HFF-Myc (cell line): ENCODE measurements at regions not wholly inside any gene's neighbourhood (a gene's known extent, or its start where the extent isn't known, plus 50 kb on each side); places are given as distances from the start of the nearest gene placed in this dataset.

ENCODE experiments used
- DNase-seq: peaks from one replicate; pipeline ENCODE4 v3.0.0-alpha.2; 2011; ENCODE audit warnings: low read depth; ENCODE audit errors: extremely low read depth
- H3K4me3 ChIP-seq: replicated peaks from 2 replicates; pipeline ENCODE4 v1.5.1; 2011; ENCODE audit warnings: low read depth, mild to moderate bottlenecking, control low read depth, low read length
- CTCF ChIP-seq: IDR thresholded peaks from 2 replicates; pipeline ENCODE4 v1.5.1; 2012; ENCODE audit warnings: mild to moderate bottlenecking, low read depth, low read length, control low read depth; ENCODE audit errors: missing control alignments

DNA sequence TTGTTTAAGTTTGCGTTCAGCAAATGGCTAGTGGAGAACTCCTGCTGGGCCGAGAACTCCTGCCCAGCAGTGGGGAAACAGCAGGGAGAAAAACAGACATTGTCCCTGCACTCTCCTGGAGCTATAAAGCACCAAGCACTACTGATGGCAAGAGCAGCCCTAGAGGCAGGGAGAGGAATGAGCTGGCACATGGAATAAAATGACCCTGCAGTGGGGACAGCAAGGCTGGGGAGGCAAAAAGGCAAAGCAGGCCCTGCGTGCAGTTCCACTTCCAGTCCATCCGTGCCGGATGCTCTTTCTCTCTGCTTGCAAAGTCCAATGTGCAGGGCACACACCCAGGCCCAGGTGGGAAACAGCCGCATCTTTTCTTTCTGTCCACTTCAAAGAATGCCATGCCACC, 415.5 kb downstream of the LRATD1 start:
- no peak overlapping the region for H3K4me3 ChIP-seq
- no peak for TF ChIP-seq CTCF
- DNase-seq = no peak

DNA sequence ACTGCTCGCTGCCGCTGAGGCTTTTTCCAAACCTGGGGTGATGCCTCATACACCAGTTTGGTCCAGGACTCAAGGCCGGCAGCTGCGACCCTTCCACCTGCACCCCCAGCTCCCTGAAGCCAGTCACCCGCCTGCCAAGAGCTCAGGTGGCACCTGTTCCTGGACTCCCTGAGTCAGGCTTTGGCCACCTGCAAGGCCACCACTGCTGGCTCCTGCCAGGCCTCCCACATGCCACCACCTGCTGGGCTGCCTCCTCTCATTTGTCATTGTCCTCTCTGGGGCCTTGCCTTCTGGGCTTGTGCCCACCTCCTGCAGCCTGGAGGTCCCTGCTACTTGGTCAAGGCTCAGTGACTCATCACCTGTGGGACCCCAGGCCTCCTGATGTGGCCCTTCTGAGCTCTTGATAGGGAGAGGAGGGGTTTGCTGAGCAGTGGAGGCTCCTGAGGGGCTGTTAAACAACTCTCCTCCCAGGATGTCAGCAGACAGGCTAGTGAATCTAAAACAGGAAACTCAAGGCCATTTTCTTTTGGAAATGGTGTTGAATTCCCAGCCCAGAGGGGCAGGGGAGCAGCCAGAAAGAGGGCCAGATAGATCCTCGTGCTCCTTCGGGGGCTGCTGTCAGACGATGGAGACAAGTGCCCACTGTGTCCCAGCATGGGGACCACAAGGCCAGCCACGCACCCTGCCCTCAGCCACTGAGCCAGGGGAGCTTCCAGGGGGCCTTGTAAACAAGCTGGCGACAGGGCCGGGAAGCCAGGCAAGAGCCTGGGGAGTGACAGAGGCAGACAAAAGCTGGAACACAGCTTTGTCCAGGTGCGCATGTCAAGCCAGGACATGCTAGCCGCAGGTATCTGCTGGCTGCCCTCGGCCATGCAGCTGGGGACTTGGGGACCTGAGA, 416.8 kb downstream of the LRATD1 start:
- no peak for DNase-seq
- no peak for TF ChIP-seq CTCF
- H3K4me3 ChIP-seq = no peak overlapping the region

- DNase-seq = no peak
- no peak overlapping the region for H3K4me3 ChIP-seq
- no peak for TF ChIP-seq CTCF
Observed at GRCh38 chr2:15050483-15050882, 418.0 kb downstream of the LRATD1 start.

- no peak for TF ChIP-seq CTCF
- H3K4me3 ChIP-seq = no peak overlapping the region
Observed at GRCh38 chr2:15053542-15053941, 421.0 kb downstream of the LRATD1 start.

DNA sequence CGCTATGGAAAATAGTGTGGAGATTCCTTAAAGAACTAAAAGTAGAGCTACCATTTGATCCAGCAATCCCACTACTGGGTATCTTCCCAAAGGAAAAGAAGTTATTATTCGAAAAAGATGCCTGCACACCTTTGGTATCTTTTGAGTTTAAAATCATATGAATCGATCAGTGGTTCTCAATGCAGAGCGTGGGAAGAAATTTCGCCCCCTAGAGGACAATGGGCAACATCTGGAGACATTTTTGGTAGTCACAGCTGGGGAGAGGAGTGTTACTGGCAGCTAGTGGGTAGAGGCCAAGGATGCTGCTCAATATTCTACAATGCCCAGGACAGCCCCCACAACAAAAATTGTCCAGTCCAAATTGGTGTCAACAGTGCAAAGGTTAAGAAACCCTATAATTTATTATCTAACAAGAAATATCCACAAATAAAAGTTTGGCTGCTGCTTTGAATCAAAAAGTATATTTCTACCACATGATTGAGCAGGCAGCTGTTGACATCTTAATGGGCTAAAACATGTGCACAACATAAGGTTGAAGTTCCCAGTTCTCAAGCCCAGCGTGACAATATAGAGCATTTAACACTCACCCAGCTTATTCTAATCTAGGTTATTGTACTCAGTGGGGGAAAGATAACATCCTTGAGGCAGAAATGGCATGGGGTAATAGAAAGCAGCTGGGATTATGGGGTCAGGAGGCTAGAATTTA, 425.7 kb downstream of the LRATD1 start:
- H3K4me3 ChIP-seq = no peak overlapping the region
- no peak for DNase-seq
- peak; percentile 27 for TF ChIP-seq CTCF

More at GRCh38 chr2:15053542-15053941, 421.0 kb downstream of the LRATD1 start:
- no peak for DNase-seq

GRCh38 chr2:15058721-15059157, 426.2 kb downstream of the LRATD1 start:
- no peak for TF ChIP-seq CTCF
- no peak for DNase-seq
- no peak overlapping the region for H3K4me3 ChIP-seq
